GM12878 (cell line): ENCODE measurements at regions not wholly inside any gene's neighbourhood (a gene's known extent, or its start where the extent isn't known, plus 50 kb on each side); places are given as distances from the start of the nearest gene placed in this dataset.

Source experiments
- ATAC-seq: fragments of 200-7000 bp; cut with Tn5 transposase; 3 replicates; pipeline ENCODE4 v1.9.1; 2020; ENCODE audit warnings: mild to moderate bottlenecking, moderate library complexity
- BruUV-seq: library from RNA; stranded (reverse); fragments of 400-500 nt; replicated peaks from 2 replicates; lab custom pipeline; 2021; lab: Mats Ljungman, UMichigan
- CTCF ChIA-PET: fragments of 300-600 bp; sonication (Branson Sonifier 250); formaldehyde crosslinking; extraction: SDS; loops from one replicate; lab custom pipeline; 2021; ENCODE audit warnings: inconsistent platforms; lab: Yijun Ruan, JAX
- POLR2A ChIA-PET: fragments of 350-600 bp; formaldehyde crosslinking; extraction: SDS; loops from one replicate; lab custom pipeline; 2021; ENCODE audit warnings: inconsistent platforms; lab: Charles Lee
- RAD21 ChIA-PET: fragments of 300-600 bp; sonication (Branson Sonifier 250); formaldehyde crosslinking; loops from one replicate; lab custom pipeline; 2023; ENCODE audit warnings: antibody characterized with exemption; ENCODE audit not compliant: unreplicated experiment; lab: Charles Lee
- SMC1A ChIA-PET: fragments of 300-600 bp; sonication (Branson Sonifier 250); formaldehyde crosslinking; loops from one replicate; lab custom pipeline; 2023; ENCODE audit not compliant: unreplicated experiment, uncharacterized antibody; lab: Charles Lee
- DNase-seq: peaks from one replicate; pipeline ENCODE4 v3.0.0-alpha.2; 2011; ENCODE audit warnings: low read depth, low spot score
- FAIRE-seq: peaks from 3 replicates; lab custom pipeline; 2011; peaks lifted over from hg19 to GRCh38; lab: Jason Lieb, UNC
- H2AFZ ChIP-seq: 2 replicates; pipeline ENCODE4 v1.6.0; 2011; ENCODE audit warnings: low read depth, low read length, control low read depth; ENCODE audit not compliant: control insufficient read depth
- H3K27ac ChIP-seq: 2 replicates; pipeline ENCODE4 v1.5.1; 2011; ENCODE audit warnings: control low read depth; ENCODE audit not compliant: control insufficient read depth, insufficient read depth
- H3K27me3 ChIP-seq, 2 experiments: replicated peaks in 1 of 2; 2 replicates each; pipeline versions ENCODE4 v1.6.0 to v1.6.1; 2011; ENCODE audit warnings: low read length in 1 of 2; ENCODE audit not compliant: control insufficient read depth in 2 of 2, insufficient read depth in 2 of 2
- H3K36me3 ChIP-seq, 2 experiments: 2 replicates each; pipeline ENCODE4 v1.5.1; 2011; ENCODE audit warnings: low read length in 1 of 2; ENCODE audit not compliant: control insufficient read depth in 2 of 2, insufficient read depth in 2 of 2
- H3K4me1 ChIP-seq: 2 replicates; pipeline ENCODE4 v1.6.1; 2011; ENCODE audit warnings: mild to moderate bottlenecking, low read length, moderate library complexity, mixed read lengths; ENCODE audit not compliant: control insufficient read depth, insufficient read depth
- H3K4me2 ChIP-seq: 2 replicates; pipeline ENCODE4 v1.6.0; 2011; ENCODE audit warnings: control low read depth; ENCODE audit not compliant: control insufficient read depth, insufficient read depth
- H3K4me3 ChIP-seq: fragments of 200-600 bp; sonication (generic); 2 replicates; pipeline ENCODE4 v1.5.1; 2016
- H3K79me2 ChIP-seq: 2 replicates; pipeline ENCODE4 v1.6.0; 2011; ENCODE audit warnings: low read length; ENCODE audit not compliant: control insufficient read depth, insufficient read depth
- H3K9ac ChIP-seq: 2 replicates; pipeline ENCODE4 v1.8.0; 2011; ENCODE audit warnings: low read length, control low read depth, mixed read lengths; ENCODE audit not compliant: control insufficient read depth, insufficient read depth
- H3K9me3 ChIP-seq: replicated peaks from 3 replicates; pipeline ENCODE4 v1.5.1; 2011; ENCODE audit warnings: mild to moderate bottlenecking, low read length; ENCODE audit not compliant: control insufficient read depth, insufficient read depth
- H4K20me1 ChIP-seq: 2 replicates; pipeline ENCODE4 v1.6.0; 2011; ENCODE audit not compliant: control insufficient read depth, insufficient read depth
- CEBPZ ChIP-seq: fragments of 150-350 bp; IDR thresholded peaks from 2 replicates; pipeline ENCODE4 v1.6.1; 2016; ENCODE audit warnings: low read depth, low read length
- ETV6 ChIP-seq, 2 experiments: fragments of 450-650 bp in 1 of 2; IDR thresholded peaks in 1 of 2; conservative IDR thresholded peaks in 1 of 2; 2 replicates each; pipeline ENCODE4 v1.6.1; 2014; ENCODE audit warnings: antibody characterized with exemption in 1 of 2, borderline replicate concordance in 1 of 2, low read depth in 1 of 2, mild to moderate bottlenecking in 1 of 2, moderate library complexity in 1 of 2
- GATAD2B ChIP-seq: fragments of 450-650 bp; conservative IDR thresholded peaks from 2 replicates; pipeline ENCODE4 v1.6.1; 2017; ENCODE audit warnings: low read depth, mild to moderate bottlenecking, moderate library complexity
- HDGF ChIP-seq: fragments of 450-650 bp; IDR thresholded peaks from 2 replicates; pipeline ENCODE4 v1.6.1; 2016; ENCODE audit warnings: antibody characterized with exemption
- NFIC ChIP-seq: IDR thresholded peaks from 2 replicates; pipeline ENCODE4 v1.6.1; 2012; ENCODE audit warnings: low read depth, mild to moderate bottlenecking, inconsistent platforms, low read length, moderate library complexity
- RCOR1 ChIP-seq: conservative IDR thresholded peaks from 2 replicates; pipeline ENCODE4 v1.6.1; 2012; ENCODE audit warnings: low read depth, low read length, improper control_type of control experiment
- REST ChIP-seq: IDR thresholded peaks from 2 replicates; pipeline ENCODE4 v1.6.1; 2012; ENCODE audit warnings: mild to moderate bottlenecking, low read depth, low read length
- SIN3A ChIP-seq: IDR thresholded peaks from 2 replicates; pipeline ENCODE4 v1.6.1; 2012; ENCODE audit warnings: low read depth, low read length, improper control_type of control experiment
- STAT1 ChIP-seq: fragments of 450-650 bp; conservative IDR thresholded peaks from 2 replicates; pipeline ENCODE4 v1.6.1; 2014; ENCODE audit warnings: antibody characterized with exemption, mild to moderate bottlenecking
- YBX1 ChIP-seq: fragments of 450-650 bp; IDR thresholded peaks from 2 replicates; pipeline ENCODE4 v1.6.1; 2016; ENCODE audit warnings: antibody characterized with exemption
- ZNF24 ChIP-seq: fragments of 450-650 bp; IDR thresholded peaks from 2 replicates; pipeline ENCODE4 v1.6.1; 2017; ENCODE audit warnings: antibody characterized with exemption, mild to moderate bottlenecking
- WGBS: methylation state at CpG from one replicate; pipeline ENCODE4 v1.1.6; 2016; ENCODE audit warnings: low lambda C conversion rate; ENCODE audit not compliant: insufficient replicate concordance, insufficient coverage; ENCODE audit errors: missing lambda C conversion rate; 5-methylcytosine and 5-hydroxymethylcytosine counted together
- in situ Hi-C: fragments of 300-500 bp; cut with MboI; formaldehyde crosslinking; loops from 9 replicates; pipeline ENCODE4 v1.14.3; 2018; ENCODE audit warnings: mixed read lengths
- intact Hi-C: fragments of 100-400 bp; cut with micrococcal nuclease; formaldehyde crosslinking; loops from one replicate; pipeline ENCODE4 v1.14.2; 2022; ENCODE audit not compliant: unreplicated experiment

DNA sequence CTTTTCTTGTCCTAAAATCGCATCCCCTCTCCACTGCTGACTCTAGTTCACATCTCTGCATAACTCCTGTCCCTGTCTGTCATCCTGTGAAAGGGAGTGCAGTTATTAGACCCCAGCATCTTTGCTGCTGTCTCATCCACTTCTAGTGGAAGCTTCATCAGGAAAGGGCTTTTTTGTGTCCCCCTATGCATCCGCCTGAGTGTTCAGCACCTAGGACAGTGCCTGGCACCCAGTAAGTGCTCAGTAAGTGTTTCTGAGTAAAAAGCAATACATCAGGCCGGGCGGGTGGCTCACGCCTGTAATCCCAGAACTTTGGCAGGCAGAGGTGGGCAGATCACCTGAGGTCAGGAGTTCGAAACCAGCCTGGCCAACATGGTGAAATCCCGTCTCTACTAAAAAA, 211.8 kb upstream of the FOXK1 start:
- ATAC-seq (no peak), FAIRE-seq (no peak), DNase-seq (no peak)
- ChIA-PET CTCF (no interaction called here), SMC1A (no interaction called here), RAD21 (no interaction called here), POLR2A (no interaction called here)
- WGBS: 65% methylated on average over 7 of the region's 7 CpGs
- H3K27me3 ChIP-seq: no peaks in the 10 kb centered on the region
- H4K20me1 ChIP-seq: no peaks in the 10 kb centered on the region
- H3K79me2 ChIP-seq: no peaks in the 10 kb centered on the region
- BruUV-seq: no TSS peak
- H3K4me1 ChIP-seq: no peaks in the 10 kb centered on the region
- H3K36me3 ChIP-seq: no peaks in the 10 kb centered on the region
- H2AFZ ChIP-seq: no peak overlapping the region
- no peak overlapping the region for H3K4me3 ChIP-seq
- intact Hi-C loops: no loop called here
- no peaks in the 10 kb centered on the region; the same call in 2 of the 3 replicates for H3K9me3 ChIP-seq
- in situ Hi-C loops: no loop called here
- H3K27ac ChIP-seq: no peak overlapping the region
- TF ChIP-seq REST (peak; percentile 65; the same call in 1 of the 2 replicates), YBX1 (no peak)
- H3K4me2 ChIP-seq: no peak overlapping the region
- H3K9ac ChIP-seq: no peak overlapping the region

DNA sequence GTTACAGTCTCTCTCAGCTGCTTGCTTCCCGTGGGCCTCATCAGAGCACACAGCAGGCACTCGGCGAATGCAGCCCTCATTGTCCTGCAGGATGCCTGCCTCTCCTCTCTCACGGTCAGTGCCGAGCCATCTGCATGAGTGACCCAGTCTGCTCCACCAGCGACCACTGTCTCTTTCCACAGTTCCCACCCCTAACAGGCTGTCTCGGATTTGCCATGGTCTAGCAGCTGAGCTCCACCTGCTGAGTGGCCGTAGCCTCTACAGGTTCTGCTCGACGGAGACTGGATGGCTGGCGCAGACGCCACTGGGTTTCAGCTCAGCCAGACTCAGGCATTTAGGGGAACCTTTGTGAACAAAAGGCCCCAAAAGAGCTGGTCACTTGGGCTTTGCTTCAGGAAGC, 209.4 kb upstream of the FOXK1 start:
- 54% methylated on average over 12 of the region's 12 CpGs for WGBS
- CTCF ChIA-PET: no interaction called here
- TF ChIP-seq ZNF24: no peak
- no peak for TF ChIP-seq ETV6 (conservative IDR thresholded peaks at IDR 0.05 in 1 of 2, IDR thresholded peaks at IDR 0.05 in 1 of 2; ENCODE audit: borderline replicate concordance in 1 of 2, low read depth in 1 of 2)
- no peak for TF ChIP-seq HDGF
- TF ChIP-seq GATAD2B: no peak
- TF ChIP-seq CEBPZ: no peak
- TF ChIP-seq NFIC: no peak
- no peak for TF ChIP-seq SIN3A
- TF ChIP-seq RCOR1: no peak
- no peak for TF ChIP-seq STAT1

More for the DNA sequence above, 209.4 kb upstream of the FOXK1 start:
- Histone ChIP-seq H2AFZ (no peak overlapping the region), H3K4me2 (no peak overlapping the region), H3K9ac (no peak overlapping the region), H3K27me3 (no peaks in the 10 kb centered on the region), H4K20me1 (no peaks in the 10 kb centered on the region), H3K9me3 (no peaks in the 10 kb centered on the region; the same call in 2 of the 3 replicates), H3K4me1 (no peaks in the 10 kb centered on the region), H3K79me2 (no peaks in the 10 kb centered on the region), H3K36me3 (no peaks in the 10 kb centered on the region), H3K27ac (no peak overlapping the region), H3K4me3 (no peak overlapping the region)
- no peak for FAIRE-seq
- intact Hi-C loops (no loop called here), in situ Hi-C loops (no loop called here)
- ATAC-seq: no peak
- POLR2A ChIA-PET: no interaction called here
- SMC1A ChIA-PET: no interaction called here
- BruUV-seq: no TSS peak
- no peak for DNase-seq
- RAD21 ChIA-PET: no interaction called here
